Keratinocyte (primary cell): ENCODE measurements at regions not wholly inside any gene's neighbourhood (a gene's known extent, or its start where the extent isn't known, plus 50 kb on each side); places are given as distances from the start of the nearest gene placed in this dataset.

Experiments used
- DNase-seq: peaks from one replicate; pipeline ENCODE4 v3.0.0-alpha.2; 2011; ENCODE audit warnings: low read depth, missing footprints, low spot score
- FAIRE-seq: peaks from 2 replicates; lab custom pipeline; 2011; peaks lifted over from hg19 to GRCh38; lab: Jason Lieb, UNC
- H2AFZ ChIP-seq: 2 replicates; pipeline ENCODE4 v1.6.0; 2012; ENCODE audit warnings: low read length, control low read depth, inconsistent platforms; ENCODE audit not compliant: control insufficient read depth
- H3K27ac ChIP-seq: 2 replicates; pipeline ENCODE4 v1.5.1; 2011; ENCODE audit warnings: low read length; ENCODE audit not compliant: control insufficient read depth, insufficient read depth
- H3K27me3 ChIP-seq: 3 replicates; pipeline ENCODE4 v1.6.0; 2011; ENCODE audit warnings: low read length; ENCODE audit not compliant: control insufficient read depth, insufficient read depth; ENCODE audit errors: extremely low read depth
- H3K36me3 ChIP-seq, 2 experiments: 2 replicates in 1 of 2; 3 replicates in 1 of 2; pipeline ENCODE4 v1.5.1; 2011; ENCODE audit warnings: low read length in 2 of 2, mild to moderate bottlenecking in 1 of 2; ENCODE audit not compliant: control insufficient read depth in 2 of 2, insufficient read depth in 2 of 2; ENCODE audit errors: extremely low read depth in 1 of 2
- H3K4me1 ChIP-seq: 3 replicates; pipeline ENCODE4 v1.5.1; 2011; ENCODE audit warnings: low read length; ENCODE audit not compliant: control insufficient read depth, insufficient read depth; ENCODE audit errors: extremely low read depth
- H3K4me2 ChIP-seq: 3 replicates; pipeline ENCODE4 v1.6.0; 2011; ENCODE audit warnings: low read depth, low read length; ENCODE audit not compliant: control insufficient read depth, insufficient read depth; ENCODE audit errors: extremely low read depth
- H3K4me3 ChIP-seq, 3 experiments: fragments of 200-600 bp in 1 of 3; sonication (generic) in 1 of 3; 2 replicates in 2 of 3; 3 replicates in 1 of 3; pipeline ENCODE4 v1.5.1; 2011 to 2016; ENCODE audit warnings: low read length in 3 of 3, mild to moderate bottlenecking in 3 of 3, control low read depth in 2 of 3, inconsistent platforms in 1 of 3, low read depth in 1 of 3, mixed read lengths in 1 of 3, mixed run types in 1 of 3, moderate library complexity in 1 of 3; ENCODE audit not compliant: control insufficient read depth in 2 of 3, insufficient read depth in 2 of 3; ENCODE audit errors: extremely low read depth in 1 of 3
- H3K79me2 ChIP-seq: 2 replicates; pipeline ENCODE4 v1.6.0; 2012; ENCODE audit warnings: low read length; ENCODE audit not compliant: control insufficient read depth, insufficient read depth
- H3K9ac ChIP-seq: 3 replicates; pipeline ENCODE4 v1.6.0; 2011; ENCODE audit warnings: low read length; ENCODE audit not compliant: control insufficient read depth, insufficient read depth; ENCODE audit errors: extremely low read depth
- H3K9me1 ChIP-seq: 3 replicates; pipeline ENCODE4 v1.6.0; 2011; ENCODE audit warnings: low read length; ENCODE audit not compliant: control insufficient read depth, insufficient read depth; ENCODE audit errors: extremely low read depth
- H3K9me3 ChIP-seq: 2 replicates; pipeline ENCODE4 v1.5.1; 2012; ENCODE audit warnings: low read depth, low read length; ENCODE audit not compliant: control insufficient read depth
- H4K20me1 ChIP-seq: 3 replicates; pipeline ENCODE4 v1.6.0; 2011; ENCODE audit warnings: low read length; ENCODE audit not compliant: control insufficient read depth, insufficient read depth; ENCODE audit errors: extremely low read depth
- CTCF ChIP-seq, 3 experiments: IDR thresholded peaks in 1 of 3; conservative IDR thresholded peaks in 1 of 3; optimal IDR thresholded peaks in 1 of 3; 2 replicates in 2 of 3; 3 replicates in 1 of 3; pipeline versions ENCODE3 to v1.5.1; 2011; ENCODE audit warnings: low read length in 3 of 3, mild to moderate bottlenecking in 3 of 3, moderate library complexity in 2 of 3, control low read depth in 1 of 3, inconsistent platforms in 1 of 3; ENCODE audit not compliant: insufficient read depth in 2 of 3; ENCODE audit errors: extremely low read depth in 1 of 3
- EZH2 ChIP-seq: IDR thresholded peaks from one replicate; pipeline ENCODE4 v1.6.1; 2012; ENCODE audit warnings: inconsistent platforms, mild to moderate bottlenecking, low read length, moderate library complexity
- dilution Hi-C: fragments of 300-500 bp; cut with MboI; formaldehyde crosslinking; loops from one replicate; pipeline ENCODE4 v1.7.0; 2020; ENCODE audit warnings: low sequenced_read_pairs; ENCODE audit not compliant: extremely low pct_ligation_motif_present

DNA sequence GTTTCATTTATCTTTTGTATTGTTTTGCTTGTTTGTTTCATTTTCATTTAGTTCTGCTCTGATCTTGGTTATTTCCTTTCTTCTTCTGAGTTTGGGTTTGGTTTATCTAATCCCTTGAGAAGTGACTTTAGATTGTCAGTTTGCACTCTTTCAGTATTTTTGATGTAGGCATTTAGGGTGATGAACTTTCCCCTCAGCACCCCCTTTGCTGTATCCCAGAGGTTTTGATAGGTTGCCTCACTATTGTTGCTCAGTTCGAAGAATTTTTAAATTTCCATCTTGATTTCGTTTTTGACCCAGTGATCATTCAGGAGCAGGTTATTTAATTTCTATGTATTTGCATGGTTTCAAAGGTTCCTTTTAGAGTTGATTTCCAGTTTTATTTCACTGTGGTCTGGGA, 119.6 kb upstream of the SSTR4 start:
- TF ChIP-seq EZH2 (no peak), CTCF (optimal IDR thresholded peaks at IDR 0.05 in 1 of 3, IDR thresholded peaks at IDR 0.05 in 1 of 3, conservative IDR thresholded peaks at IDR 0.05 in 1 of 3; ENCODE audit: extremely low read depth in 1 of 3, insufficient read depth in 2 of 3, low read length in 3 of 3) (no peak)
- no peak for FAIRE-seq

DNA sequence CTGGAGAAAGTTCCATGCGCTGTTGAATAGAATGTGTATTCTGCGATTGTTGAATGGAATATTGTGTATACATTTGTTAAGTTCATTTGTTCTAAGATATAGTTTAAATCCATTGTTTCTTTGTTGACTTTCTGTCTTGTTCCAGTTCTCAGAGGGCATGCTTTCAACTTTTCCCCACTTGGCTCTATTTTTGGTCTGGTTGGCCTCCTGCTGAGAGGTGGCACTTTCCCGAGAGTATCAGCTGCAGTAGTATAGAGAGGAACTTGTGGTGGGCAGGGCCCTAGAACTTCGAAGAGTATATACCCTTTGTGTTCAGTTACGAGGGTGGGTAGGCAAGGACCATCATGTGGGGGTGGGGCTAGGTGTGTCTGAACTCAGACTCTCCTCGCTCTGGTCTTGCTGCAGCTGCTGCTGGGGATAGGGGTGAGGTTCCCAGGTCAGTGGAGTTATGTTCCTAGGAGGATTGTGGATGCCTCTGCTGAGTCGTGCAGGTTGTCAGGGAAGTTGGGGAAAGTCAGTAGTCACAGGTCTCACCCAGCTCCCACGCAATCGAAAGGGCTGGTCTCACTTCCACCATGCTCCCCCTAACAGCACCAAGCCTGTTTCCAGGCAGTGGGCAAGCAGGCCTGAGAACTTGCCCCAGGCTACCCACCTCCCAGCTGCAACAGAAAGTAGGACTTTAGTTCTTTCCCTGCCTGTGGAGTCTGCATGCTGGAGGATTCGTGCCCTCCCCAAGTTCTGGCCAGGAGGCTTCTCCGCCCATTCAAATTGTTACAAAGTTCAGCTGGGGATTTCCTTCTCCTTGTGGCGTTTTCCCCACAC, 118.9 kb upstream of the SSTR4 start:
- H3K4me2 ChIP-seq: no peak overlapping the region
- DNase-seq: no peak
- FAIRE-seq: no peak

More for the DNA sequence above, 119.6 kb upstream of the SSTR4 start:
- no peaks in the 10 kb centered on the region for H3K9me3 ChIP-seq
- no peak overlapping the region for H3K9ac ChIP-seq
- H3K27ac ChIP-seq: no peak overlapping the region
- H3K4me1 ChIP-seq: no peaks in the 10 kb centered on the region
- no peaks in the 10 kb centered on the region for H3K36me3 ChIP-seq
- no peaks in the 10 kb centered on the region for H3K79me2 ChIP-seq
- DNase-seq: no peak
- no peak overlapping the region for H3K4me2 ChIP-seq
- peaks cover 11% of the 10 kb centered on the region for H3K27me3 ChIP-seq
- dilution Hi-C loops: no loop called here
- H2AFZ ChIP-seq: no peak overlapping the region
- no peak overlapping the region for H3K4me3 ChIP-seq
- no peaks in the 10 kb centered on the region for H3K9me1 ChIP-seq
- H4K20me1 ChIP-seq: no peaks in the 10 kb centered on the region

More for the DNA sequence above, 118.9 kb upstream of the SSTR4 start:
- Histone ChIP-seq H3K4me1 (no peaks in the 10 kb centered on the region), H3K9me1 (no peaks in the 10 kb centered on the region), H2AFZ (no peak overlapping the region), H3K79me2 (no peaks in the 10 kb centered on the region), H3K27ac (no peak overlapping the region), H3K9ac (no peak overlapping the region), H4K20me1 (no peaks in the 10 kb centered on the region), H3K36me3 (no peaks in the 10 kb centered on the region), H3K27me3 (peaks cover 11% of the 10 kb centered on the region), H3K9me3 (no peaks in the 10 kb centered on the region), H3K4me3 (no peak overlapping the region)
- TF ChIP-seq CTCF (optimal IDR thresholded peaks at IDR 0.05 in 1 of 3, IDR thresholded peaks at IDR 0.05 in 1 of 3, conservative IDR thresholded peaks at IDR 0.05 in 1 of 3; ENCODE audit: extremely low read depth in 1 of 3, insufficient read depth in 2 of 3, low read length in 3 of 3): no peak
- TF ChIP-seq EZH2: no peak
- dilution Hi-C loops: no loop called here
